Endothelial cell of umbilical vein (primary cell): ENCODE measurements at regions not wholly inside any gene's neighbourhood (a gene's known extent, or its start where the extent isn't known, plus 50 kb on each side); places are given as distances from the start of the nearest gene placed in this dataset.

Source experiments
- BruUV-seq: library from RNA; stranded (reverse); fragments of 400-500 nt; replicated peaks from 2 replicates; lab custom pipeline; 2021; lab: Mats Ljungman, UMichigan
- CTCF ChIA-PET: fragments of 300-600, 350-600 bp; sonication (Branson Sonifier 250); formaldehyde crosslinking; loops from one replicate; lab custom pipeline; 2021; ENCODE audit warnings: antibody characterized with exemption, inconsistent platforms; lab: Charles Lee
- POLR2A ChIA-PET: fragments of 300-600, 350-600 bp; sonication (Branson Sonifier 250); formaldehyde crosslinking; loops from one replicate; lab custom pipeline; 2021; ENCODE audit warnings: antibody characterized with exemption, inconsistent platforms; lab: Charles Lee
- DNase-seq: peaks from one replicate; pipeline ENCODE4 v3.0.0-alpha.2; 2011; ENCODE audit warnings: low read depth, low spot score
- FAIRE-seq: peaks from 2 replicates; lab custom pipeline; 2011; peaks lifted over from hg19 to GRCh38; lab: Jason Lieb, UNC
- H2AFZ ChIP-seq: 2 replicates; pipeline ENCODE4 v1.6.0; 2012; ENCODE audit warnings: low read depth, low read length, control low read depth, inconsistent platforms
- H3K27ac ChIP-seq: 2 replicates; pipeline ENCODE4 v1.5.1; 2011; ENCODE audit warnings: low read depth, mild to moderate bottlenecking, control low read depth, low read length, moderate library complexity; ENCODE audit not compliant: insufficient read depth
- H3K27me3 ChIP-seq, 2 experiments: 2 replicates each; pipeline versions ENCODE4 v1.6.0 to v1.6.1; 2011; ENCODE audit warnings: low read length in 2 of 2, mixed read lengths in 1 of 2; ENCODE audit not compliant: control insufficient read depth in 2 of 2, insufficient read depth in 2 of 2
- H3K36me3 ChIP-seq, 2 experiments: 2 replicates in 1 of 2; 3 replicates in 1 of 2; pipeline ENCODE4 v1.5.1; 2011; ENCODE audit warnings: low read length in 2 of 2, mild to moderate bottlenecking in 1 of 2, moderate library complexity in 1 of 2; ENCODE audit not compliant: control insufficient read depth in 2 of 2, insufficient read depth in 2 of 2; ENCODE audit errors: extremely low read depth in 1 of 2
- H3K4me1 ChIP-seq: 3 replicates; pipeline ENCODE4 v1.5.1; 2011; ENCODE audit warnings: mild to moderate bottlenecking, low read length; ENCODE audit not compliant: control insufficient read depth, insufficient read depth; ENCODE audit errors: extremely low read depth
- H3K4me2 ChIP-seq: 2 replicates; pipeline ENCODE4 v1.6.1; 2011; ENCODE audit warnings: low read length, control low read depth, mixed read lengths; ENCODE audit not compliant: insufficient read depth
- H3K4me3 ChIP-seq, 3 experiments: fragments of 200-600 bp in 1 of 3; sonication (generic), shearing (Covaris generic) in 1 of 3; replicated peaks in 1 of 3; 2 replicates each; pipeline ENCODE4 v1.5.1; 2011 to 2016; ENCODE audit warnings: control low read depth in 3 of 3, low read length in 3 of 3, mild to moderate bottlenecking in 2 of 3, inconsistent platforms in 1 of 3, low read depth in 1 of 3, moderate library complexity in 1 of 3; ENCODE audit not compliant: insufficient read depth in 1 of 3
- H3K79me2 ChIP-seq: 2 replicates; pipeline ENCODE4 v1.6.0; 2012; ENCODE audit warnings: low read length, inconsistent platforms; ENCODE audit not compliant: control insufficient read depth, insufficient read depth
- H3K9ac ChIP-seq: replicated peaks from 2 replicates; pipeline ENCODE3; 2011; ENCODE audit warnings: low read length, control low read depth; ENCODE audit not compliant: insufficient read depth; ENCODE audit errors: extremely low read depth
- H3K9me1 ChIP-seq: replicated peaks from 3 replicates; pipeline ENCODE4 v1.6.0; 2011; ENCODE audit warnings: mild to moderate bottlenecking, low read length; ENCODE audit not compliant: control insufficient read depth, insufficient read depth; ENCODE audit errors: extremely low read depth
- H3K9me3 ChIP-seq: replicated peaks from 2 replicates; pipeline ENCODE4 v1.5.1; 2012; ENCODE audit warnings: low read length, inconsistent platforms; ENCODE audit not compliant: control insufficient read depth, insufficient read depth
- H4K20me1 ChIP-seq: replicated peaks from 2 replicates; pipeline ENCODE3; 2011; ENCODE audit warnings: mild to moderate bottlenecking, low read length; ENCODE audit not compliant: control insufficient read depth, insufficient read depth; ENCODE audit errors: extremely low read depth
- CTCF ChIP-seq, 2 donors: IDR thresholded peaks; 1 replicate in 1 of 2; 2 replicates in 1 of 2; pipeline ENCODE4 v1.5.1; 2011; ENCODE audit warnings: low read length in 2 of 2, mild to moderate bottlenecking in 2 of 2, moderate library complexity in 2 of 2, control low read depth in 1 of 2, inconsistent platforms in 1 of 2, low read depth in 1 of 2; ENCODE audit not compliant: insufficient read depth in 1 of 2; ENCODE audit errors: extremely low read depth in 1 of 2
- EZH2 ChIP-seq: IDR thresholded peaks from 2 replicates; pipeline ENCODE4 v1.6.1; 2012; ENCODE audit warnings: borderline replicate concordance, low read depth, mild to moderate bottlenecking, moderate library complexity, low read length, inconsistent platforms; ENCODE audit not compliant: severe bottlenecking
- FOS ChIP-seq: IDR thresholded peaks from 2 replicates; pipeline ENCODE4 v1.6.1; 2011; ENCODE audit warnings: mild to moderate bottlenecking, low read length, moderate library complexity, borderline replicate concordance; ENCODE audit not compliant: insufficient read depth
- GATA2 ChIP-seq: IDR thresholded peaks from 2 replicates; pipeline ENCODE4 v1.7.0; 2011; ENCODE audit warnings: low read depth, mild to moderate bottlenecking, moderate library complexity, mixed read lengths, low read length; ENCODE audit not compliant: insufficient read length, insufficient read depth
- JUN ChIP-seq: IDR thresholded peaks from 2 replicates; pipeline ENCODE4 v1.6.1; 2011; ENCODE audit warnings: borderline replicate concordance, low read depth; ENCODE audit not compliant: insufficient read length, insufficient read depth
- MAX ChIP-seq: IDR thresholded peaks from 2 replicates; pipeline ENCODE4 v1.6.1; 2011; ENCODE audit not compliant: insufficient read depth, insufficient read length
- MYC ChIP-seq: IDR thresholded peaks from one replicate; pipeline ENCODE4 v1.6.1; 2011; ENCODE audit warnings: mild to moderate bottlenecking, low read depth, low read length
- POLR2A ChIP-seq: IDR thresholded peaks from 2 replicates; pipeline ENCODE4 v1.6.1; 2012; ENCODE audit warnings: low read depth, mild to moderate bottlenecking, control low read depth, low read length
- POLR2AphosphoS5 ChIP-seq: IDR thresholded peaks from 2 replicates; pipeline ENCODE4 v1.6.1; 2012; ENCODE audit warnings: low read depth, mild to moderate bottlenecking, control low read depth, low read length, moderate library complexity; ENCODE audit not compliant: insufficient read depth
- dilution Hi-C: fragments of 300-500 bp; cut with MboI; formaldehyde crosslinking; loops from one replicate; pipeline ENCODE4 v1.15.0; 2019; ENCODE audit warnings: low sequenced_read_pairs; ENCODE audit not compliant: extremely low pct_ligation_motif_present
- intact Hi-C: fragments of 100-400 bp; cut with micrococcal nuclease; formaldehyde crosslinking; loops from one replicate; pipeline ENCODE4 v1.10.0; 2022

- dilution Hi-C loops, result no loop called here
- no peaks in the 10 kb centered on the region for H3K9me1 ChIP-seq
- intact Hi-C loops, result no loop called here
- H4K20me1 ChIP-seq, result no peaks in the 10 kb centered on the region
- no peak overlapping the region for H3K4me3 ChIP-seq
- H3K79me2 ChIP-seq, result no peaks in the 10 kb centered on the region
- no peaks in the 10 kb centered on the region for H3K27me3 ChIP-seq
- H3K4me1 ChIP-seq, result no peaks in the 10 kb centered on the region
- DNase-seq (no peak), FAIRE-seq (no peak)
- POLR2A ChIA-PET, result no interaction called here
- peaks cover 12% of the 10 kb centered on the region for H3K9me3 ChIP-seq
- TF ChIP-seq CTCF (IDR thresholded peaks at IDR 0.05; ENCODE audit: extremely low read depth in 1 of 2, insufficient read depth in 1 of 2, low read depth in 1 of 2, low read length in 2 of 2), result no peak
- TF ChIP-seq GATA2, result no peak
- no peak for TF ChIP-seq FOS
- no peak for TF ChIP-seq MAX
- TF ChIP-seq MYC, result no peak
- no peak for TF ChIP-seq POLR2AphosphoS5
- TF ChIP-seq JUN, result no peak
- no peak for TF ChIP-seq EZH2
- TF ChIP-seq POLR2A, result no peak
- BruUV-seq, result no TSS peak
- H3K9ac ChIP-seq, result no peak overlapping the region
- H2AFZ ChIP-seq, result no peak overlapping the region
- CTCF ChIA-PET, result no interaction called here
- H3K27ac ChIP-seq, result no peak overlapping the region
- H3K36me3 ChIP-seq, result no peaks in the 10 kb centered on the region
- no peak overlapping the region for H3K4me2 ChIP-seq
Observed at GRCh38 chr4:189519186-189519585, 421.5 kb upstream of the FRG1 start.
